HG02870 (cell line): ENCODE measurements at regions not wholly inside any gene's neighbourhood (a gene's known extent, or its start where the extent isn't known, plus 50 kb on each side); places are given as distances from the start of the nearest gene placed in this dataset.

Source experiments
- ATAC-seq: cut with Tn5 transposase; IDR thresholded peaks from one replicate; pipeline ENCODE4 v1.9.1; 2021; ENCODE audit warnings: mild to moderate bottlenecking, moderate library complexity; ENCODE audit not compliant: unreplicated experiment

DNA sequence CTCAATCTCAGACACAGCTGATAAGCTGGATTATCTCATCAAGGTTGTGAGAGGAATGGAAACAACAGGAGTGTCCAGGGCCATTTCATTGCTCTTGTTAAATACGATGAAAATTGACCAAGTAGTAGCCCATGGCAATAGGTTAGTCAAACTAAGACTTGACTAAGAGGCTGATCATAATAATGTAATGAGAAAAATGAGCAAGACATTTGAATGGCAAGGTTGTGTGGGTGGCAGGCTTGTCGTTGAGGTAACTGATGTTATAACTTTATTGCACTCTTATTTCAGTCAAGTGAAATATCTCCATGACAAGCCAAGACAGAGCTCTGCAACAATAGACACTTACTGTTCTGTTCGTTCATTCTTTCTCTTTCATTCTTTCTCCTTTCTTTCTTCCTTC, 532.0 kb downstream of the GATA3 start:
- no peak for ATAC-seq

DNA sequence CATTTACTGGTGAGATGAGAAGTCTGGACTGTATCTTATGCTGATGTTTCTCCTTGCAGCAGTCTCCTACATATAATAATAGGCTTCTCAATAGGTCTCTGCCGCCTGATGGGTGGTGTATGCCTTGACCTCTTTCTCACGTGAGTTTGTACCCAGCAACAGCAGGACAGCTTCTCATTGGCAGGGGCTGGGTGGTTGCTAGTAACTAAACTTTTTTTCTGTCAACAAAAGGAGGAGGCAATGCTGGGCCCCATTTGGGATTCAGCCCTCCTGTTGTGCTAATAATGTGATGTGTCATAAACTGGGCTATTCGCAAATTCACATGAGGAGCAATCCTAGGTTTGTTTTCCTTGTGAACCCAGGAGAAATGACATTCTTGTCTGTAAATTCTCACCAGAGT, 533.6 kb downstream of the GATA3 start:
- no peak for ATAC-seq

DNA sequence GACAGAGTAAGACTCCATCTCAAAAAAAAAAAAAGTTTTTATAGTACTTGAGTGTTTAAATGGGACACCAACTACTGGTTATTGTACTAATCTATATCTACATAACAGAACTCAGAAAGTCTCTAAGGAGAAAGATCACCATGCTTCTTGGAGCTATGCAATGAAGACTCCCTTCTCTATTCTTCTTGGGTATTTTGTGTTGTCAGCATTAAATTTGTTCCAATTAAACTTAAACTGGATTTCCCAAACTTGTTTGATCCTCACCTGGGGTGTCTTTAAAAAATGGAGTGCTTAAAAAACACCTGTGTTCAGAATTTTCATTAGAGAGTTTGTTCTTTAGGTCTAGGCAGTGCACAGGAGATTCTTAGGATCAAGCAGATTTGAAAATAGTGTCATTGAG, 536.0 kb downstream of the GATA3 start:
- no peak for ATAC-seq

DNA sequence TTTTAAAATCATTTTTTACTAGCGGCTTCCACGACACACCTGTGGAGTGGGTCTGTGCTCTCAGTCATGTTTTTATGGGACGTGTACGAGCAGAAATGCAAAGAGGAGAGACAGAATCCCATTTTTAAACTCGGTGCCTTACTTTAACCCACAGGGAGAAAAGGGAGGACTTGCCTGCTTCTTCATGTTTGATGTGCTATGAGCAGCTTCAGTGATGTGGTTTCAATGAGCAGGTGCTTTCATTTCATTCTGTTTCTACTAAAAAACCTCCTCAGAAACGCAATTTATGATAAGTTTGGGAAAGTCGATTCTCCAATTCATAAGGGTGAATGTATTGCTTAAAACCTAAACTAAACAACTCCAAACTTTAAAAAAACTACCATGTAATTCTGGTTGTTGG, 537.2 kb downstream of the GATA3 start:
- ATAC-seq = no peak

DNA sequence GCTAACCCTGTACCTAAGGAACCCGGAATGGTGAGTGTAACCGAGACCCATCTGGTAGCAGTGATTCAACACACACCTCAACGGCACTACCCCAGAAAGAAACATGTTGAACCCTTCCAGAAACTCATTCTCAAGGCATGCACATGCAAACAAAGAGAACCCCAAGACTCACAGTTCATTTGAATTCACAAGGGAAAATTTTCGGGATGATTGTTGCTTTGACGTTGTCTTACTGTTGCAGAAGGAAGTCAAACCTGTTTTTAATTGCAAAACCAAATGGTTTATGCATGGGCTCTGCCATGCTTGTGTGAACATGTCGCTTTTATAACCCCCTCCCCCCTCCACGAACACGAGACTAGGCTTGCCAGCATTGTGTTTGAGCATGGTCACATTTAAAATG, 539.7 kb downstream of the GATA3 start:
- no peak for ATAC-seq

DNA sequence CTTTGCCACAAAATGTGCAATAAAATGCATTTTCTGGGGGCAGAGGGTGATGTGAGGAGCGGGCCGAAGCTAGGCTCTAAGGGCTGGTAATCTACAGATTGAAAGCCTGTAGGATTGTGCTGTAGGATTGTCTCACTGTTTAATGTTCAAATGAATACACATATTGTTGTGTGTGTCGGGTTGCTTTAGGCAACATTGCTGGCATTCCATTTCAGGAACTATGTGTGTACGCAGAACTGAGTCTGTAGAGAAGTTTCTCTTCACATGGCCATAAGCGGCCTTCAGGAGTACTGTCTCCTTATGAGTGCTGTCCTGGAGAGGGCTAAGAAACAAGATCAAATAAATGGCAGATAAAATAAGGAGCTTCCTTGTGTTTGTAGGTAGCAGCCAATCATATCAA, 540.2 kb downstream of the GATA3 start:
- ATAC-seq = no peak

DNA sequence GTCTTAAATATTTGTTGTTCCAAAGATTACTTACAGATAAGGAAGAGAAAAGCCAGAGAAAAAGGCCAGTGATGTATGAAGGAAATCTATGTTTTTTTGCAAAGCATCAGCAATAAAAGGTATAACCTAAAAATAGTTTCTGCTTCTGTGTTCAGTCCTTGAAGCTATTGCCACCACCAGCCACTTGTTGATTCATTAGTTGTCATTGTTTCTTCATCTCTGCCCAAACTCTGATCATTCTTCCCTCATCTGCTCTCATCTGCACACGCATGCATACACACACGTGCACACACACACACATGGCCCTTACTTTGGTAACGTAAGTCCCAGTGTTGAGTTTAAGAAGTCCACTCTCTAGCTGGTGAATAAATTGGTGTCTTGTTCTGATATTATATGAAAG, 540.7 kb downstream of the GATA3 start:
- no peak for ATAC-seq

DNA sequence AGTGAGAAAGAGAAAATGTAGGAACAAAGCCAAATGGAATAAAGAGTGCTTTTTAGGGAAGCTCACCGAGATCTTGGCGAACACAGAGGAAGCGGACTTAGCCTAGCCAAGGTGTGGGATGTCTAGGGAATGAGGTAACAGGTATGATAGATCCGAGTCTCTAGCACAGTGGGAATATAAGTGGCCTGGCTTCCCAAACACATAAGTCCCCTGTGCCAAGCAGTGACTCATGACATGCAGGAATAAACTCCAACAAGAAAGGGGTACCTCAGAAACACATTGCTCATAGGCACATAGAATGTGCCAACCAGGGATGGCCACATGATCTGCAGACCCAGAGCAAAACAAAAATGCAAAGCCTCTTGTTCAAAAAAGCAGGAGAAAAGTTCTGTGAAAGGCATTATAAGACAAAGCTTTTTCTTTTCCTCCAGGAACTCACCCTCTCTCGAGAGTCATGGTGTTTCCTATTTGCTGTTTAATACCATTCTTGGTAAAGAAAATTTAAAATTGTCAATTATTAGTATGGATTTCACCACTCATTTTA, 542.5 kb downstream of the GATA3 start:
- ATAC-seq = no peak

DNA sequence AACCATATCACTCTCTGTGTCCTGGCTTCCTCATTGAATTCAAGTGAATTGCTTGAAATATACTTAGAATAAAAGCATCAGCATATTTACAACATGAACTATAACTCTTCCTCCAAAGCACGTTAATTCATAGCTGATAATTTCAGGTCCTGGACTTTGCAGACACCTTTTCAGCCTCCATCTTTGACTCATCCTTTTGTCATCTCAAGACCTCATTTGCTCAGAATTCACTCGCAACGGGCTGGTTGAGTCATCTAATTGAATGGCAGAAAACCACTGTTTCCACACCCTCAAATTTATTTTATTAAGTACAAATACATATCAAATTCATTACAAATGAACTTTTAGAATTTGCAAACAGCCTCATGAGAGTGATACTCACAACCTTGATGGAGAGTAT, 545.7 kb downstream of the GATA3 start:
- ATAC-seq = no peak

DNA sequence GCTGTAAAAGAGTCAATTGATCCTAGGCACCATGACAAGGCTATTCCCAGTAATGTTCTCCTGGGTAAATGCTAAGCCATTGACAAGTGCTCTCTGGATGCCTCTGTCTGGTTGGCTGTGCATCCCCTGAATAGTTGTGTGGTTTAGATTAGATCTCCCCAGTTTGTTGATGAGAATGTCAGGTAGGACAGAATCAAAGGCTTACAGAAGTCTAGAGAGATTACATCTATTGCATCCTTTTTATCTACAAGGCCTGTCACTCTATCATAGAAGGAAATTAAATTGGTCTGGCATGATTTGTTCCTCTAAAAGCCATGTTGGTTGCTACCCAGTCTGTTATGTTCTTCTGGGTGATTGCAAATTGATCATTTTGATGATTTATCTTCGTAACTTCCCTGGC, 548.3 kb downstream of the GATA3 start:
- ATAC-seq = no peak

DNA sequence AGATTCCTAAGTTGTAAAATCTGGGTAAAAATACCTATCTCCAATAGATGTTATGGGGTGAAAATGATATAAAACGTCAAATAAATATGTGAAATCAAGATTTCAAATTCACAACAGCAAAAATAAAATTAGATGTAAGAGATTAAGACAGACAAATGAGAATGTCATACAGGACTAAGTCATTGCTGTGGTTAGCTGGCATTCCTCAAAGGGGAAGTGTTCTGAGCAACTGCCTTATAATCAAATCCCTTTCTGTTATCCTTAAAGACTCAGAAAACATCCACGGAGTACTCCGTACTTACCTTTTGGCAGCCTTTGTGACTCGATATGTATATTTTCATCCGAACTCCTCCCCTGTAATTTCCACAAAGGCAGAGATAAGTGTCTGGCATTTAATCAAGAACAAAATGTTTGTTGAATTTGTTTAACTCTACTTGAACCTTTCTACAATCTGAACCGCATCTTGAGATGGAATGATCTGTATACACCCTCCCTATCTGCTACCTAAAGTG, 559.6 kb downstream of the GATA3 start:
- no peak for ATAC-seq

DNA sequence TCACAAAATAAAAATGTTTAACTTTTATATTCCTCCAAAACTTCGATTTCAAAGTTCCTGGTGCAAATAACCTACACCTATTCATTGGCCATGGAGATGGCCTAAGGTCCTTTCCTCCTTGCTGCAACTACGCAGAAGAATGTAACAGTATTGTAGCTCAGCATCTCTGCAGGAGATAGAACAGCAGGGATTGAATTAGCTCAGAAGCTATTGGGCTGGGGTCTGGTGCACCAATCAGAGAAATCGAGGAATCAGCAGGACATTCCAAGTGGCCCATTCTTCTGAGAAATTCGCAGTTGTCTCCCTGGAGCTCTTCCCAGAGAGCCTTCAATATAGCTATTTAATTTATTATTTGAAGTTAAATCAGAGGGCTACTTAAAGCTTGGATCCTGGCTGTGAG, 560.6 kb downstream of the GATA3 start:
- no peak for ATAC-seq

DNA sequence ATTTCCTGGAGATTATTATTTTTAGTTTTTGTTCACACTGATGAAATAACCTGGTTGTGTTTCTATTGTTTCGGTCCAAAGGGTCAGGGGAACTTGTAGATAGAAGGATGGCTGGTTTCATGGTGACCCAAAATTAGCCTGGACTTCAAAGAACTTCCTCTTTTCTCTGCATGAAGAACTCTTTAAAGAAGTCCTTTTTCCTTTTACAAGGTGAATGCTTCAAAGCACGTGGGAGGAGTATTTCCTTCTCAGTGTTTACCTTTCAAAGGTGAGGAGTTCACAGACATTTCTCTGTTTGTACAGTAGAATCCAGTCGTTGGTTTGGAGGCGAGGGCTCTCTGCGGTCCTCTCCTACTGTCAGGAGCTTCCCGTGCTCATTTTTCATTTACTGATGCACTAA, 561.7 kb downstream of the GATA3 start:
- peak; percentile 56 for ATAC-seq

DNA sequence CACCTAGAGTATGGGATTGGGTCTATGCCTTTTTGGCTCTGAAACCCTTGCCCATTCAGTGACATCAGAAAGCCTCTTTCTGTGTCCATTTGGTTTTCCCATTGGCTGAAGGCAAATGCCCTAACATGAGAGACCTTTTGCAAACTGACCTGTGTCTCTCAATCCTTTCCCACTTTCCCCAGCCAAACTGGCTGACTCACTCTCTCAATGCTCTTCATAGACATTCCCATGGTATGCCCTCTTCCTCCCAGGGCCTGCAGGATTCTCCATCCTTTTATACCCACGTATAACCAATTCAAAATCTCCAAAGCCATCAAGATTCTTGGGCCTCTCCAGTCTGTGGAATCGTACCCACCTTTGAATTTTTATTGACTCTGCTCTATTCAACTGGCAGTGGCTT, 563.3 kb downstream of the GATA3 start:
- no peak for ATAC-seq

DNA sequence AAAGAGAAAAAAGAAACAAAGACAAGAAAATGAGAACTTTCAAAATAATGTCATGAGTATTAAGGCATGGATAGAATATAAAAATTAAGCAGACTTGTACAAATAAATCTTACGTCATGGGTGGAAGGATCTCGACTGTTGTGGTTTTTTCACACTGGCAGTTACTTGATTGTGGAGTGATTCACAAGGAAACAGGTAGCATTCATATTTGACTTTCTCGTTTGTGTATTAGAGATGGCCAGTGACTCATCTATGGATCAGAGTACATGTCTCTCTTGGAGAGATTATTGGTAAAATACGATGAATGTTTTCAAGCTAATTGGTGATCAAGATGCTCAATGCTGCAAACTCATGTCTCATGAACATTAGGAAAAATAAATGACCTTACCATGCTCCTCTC, 564.3 kb downstream of the GATA3 start:
- no peak for ATAC-seq

DNA sequence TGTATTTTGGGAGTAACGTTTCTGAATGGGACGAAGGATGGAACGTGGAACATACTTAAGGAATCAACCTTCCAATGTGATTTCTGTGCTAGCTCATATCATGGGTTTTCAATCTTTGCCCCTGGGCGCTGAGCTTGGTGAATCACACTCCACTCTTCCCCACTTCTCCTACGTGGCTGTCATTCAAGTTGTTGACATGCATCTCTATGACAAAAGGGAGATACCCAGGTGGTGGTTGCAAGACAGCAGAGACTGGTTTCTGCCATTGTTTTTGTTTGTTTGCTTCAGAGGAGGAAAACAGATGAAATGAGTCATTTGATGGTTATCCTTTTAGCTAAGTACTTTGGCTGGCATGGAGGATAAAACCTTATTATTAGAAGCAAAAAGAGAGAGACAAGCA, 573.9 kb downstream of the GATA3 start:
- ATAC-seq = no peak

DNA sequence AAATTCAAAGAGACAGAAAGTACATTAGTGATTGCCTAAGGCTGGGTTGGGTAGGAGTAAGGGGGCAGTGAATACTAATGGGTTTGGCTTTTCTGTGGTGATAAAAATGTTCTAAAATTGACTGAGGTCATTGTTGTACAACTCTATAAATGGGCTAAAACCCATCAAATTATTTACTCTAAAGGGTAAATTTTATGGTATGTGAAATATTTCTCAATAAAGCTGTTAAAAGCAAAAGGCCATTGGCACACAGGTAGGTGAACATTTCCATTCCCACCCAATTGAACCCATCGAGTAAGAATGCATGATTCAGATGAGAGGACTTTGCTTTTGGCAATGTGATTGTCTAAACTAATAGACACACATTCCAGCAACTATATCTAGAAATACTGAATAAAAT, 579.4 kb downstream of the GATA3 start:
- ATAC-seq = no peak

DNA sequence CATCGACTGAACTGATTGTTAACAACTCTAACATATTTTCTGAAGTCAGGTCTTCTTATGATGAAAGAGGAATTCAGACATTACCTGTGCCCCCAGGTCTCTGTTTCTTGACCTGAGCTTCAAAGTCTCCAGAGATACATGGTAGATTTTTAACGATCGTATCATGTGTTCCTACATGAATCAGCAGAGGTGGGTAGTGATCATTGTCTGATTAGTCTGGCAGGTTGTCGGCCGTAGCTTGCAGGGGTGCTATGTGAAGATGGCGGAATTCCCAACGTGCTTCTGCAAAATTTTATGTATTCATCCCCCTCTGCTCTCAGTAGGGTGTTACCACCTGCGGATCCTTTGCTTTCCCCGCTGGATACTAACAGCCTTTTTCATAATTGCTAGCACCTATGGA, 581.9 kb downstream of the GATA3 start:
- ATAC-seq = no peak

DNA sequence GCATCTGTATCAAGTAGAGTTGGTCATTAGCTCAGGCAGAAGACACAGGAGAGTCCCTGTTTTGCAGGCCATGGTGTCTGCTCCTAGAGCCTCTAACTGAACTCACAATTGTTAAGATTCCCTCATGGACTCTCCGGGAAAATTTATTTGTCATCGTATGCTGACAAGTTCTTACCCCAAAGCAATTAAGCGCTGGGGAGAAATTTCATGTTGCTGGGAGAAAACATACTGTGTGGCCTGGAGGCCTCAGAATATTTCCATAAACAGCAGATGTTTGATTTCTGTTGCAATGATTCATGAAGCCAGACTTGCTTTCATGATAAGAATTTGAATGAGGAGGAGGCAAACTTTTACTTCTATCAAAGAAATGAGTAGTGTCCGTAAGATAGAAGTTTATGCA, 583.2 kb downstream of the GATA3 start:
- no peak for ATAC-seq

DNA sequence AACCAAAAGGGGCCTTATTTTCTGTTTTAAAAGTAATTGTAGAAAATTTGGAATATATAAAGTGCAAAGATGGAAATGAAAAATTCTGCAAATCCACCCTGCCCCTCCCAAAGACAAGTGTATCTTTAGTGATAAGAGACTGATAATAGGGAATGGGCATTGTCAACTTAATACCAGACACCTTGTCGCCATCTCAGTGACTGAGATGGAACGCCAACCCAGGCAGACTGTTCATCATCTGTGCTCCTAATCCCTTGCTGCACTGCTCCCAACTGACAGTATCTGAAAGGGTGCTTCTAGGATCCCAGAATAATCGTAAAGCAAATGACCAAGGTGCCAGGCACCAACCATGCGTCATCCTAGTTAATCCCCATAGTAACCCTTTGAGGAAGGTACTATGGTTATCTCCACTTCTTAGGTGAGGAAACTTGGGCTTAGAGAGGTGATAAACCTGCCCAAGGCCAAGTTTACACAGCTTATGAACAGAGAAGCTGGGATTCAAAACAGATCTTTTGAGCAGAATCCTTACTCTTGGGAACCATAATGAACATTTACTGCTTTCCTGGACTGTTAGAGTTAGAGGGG, 583.7 kb downstream of the GATA3 start:
- ATAC-seq = no peak

DNA sequence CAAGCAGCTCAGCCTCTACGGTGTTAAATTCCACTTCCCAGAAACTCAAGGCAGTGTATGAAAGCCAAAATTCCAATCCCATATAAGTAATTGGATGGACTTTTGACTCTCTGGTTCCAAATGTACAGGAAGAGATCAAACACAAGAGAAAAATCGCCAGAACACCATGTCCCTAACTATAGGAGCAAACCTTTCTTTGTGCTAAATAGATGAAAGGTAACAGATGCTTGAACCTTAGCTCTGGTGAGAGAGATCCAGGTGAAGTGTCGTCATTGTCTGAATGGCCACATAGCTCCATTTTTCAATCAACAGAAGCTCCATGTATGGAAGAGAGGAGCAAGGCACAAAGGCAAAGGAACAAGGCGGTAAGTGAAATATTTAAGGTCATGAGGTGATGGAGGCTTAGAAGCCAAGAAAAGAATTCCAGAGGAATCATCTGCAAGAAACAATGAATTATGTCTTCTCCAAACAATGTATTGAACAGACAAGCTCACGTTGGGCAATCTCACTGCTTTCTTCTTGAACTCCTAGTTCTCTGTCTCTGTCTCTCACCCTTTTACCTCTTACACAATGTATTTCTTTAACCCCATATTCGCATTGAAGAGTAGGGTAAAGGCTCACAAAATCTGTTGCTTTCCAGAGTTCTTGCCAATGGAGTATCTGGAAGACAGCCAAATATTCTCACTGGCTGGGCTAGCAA, 585.1 kb downstream of the GATA3 start:
- ATAC-seq = no peak

DNA sequence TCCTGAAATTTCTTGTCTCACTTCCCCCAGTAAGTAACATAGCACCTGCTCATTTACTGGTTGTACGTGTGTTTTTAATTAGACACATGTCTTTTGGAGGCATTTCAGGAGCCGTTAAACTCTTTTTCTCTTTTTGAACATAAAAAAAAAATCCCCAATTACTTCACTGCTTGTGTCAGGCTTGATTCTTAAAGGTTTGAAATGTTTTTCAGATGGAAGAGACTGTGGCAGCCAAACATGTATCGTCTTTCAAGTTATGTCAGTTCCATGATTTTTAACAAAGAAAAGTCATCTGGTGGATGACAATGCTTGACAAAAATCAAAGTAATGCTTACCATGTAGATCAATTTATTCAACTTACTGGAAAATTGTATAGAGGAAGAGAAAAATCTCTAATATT, 585.8 kb downstream of the GATA3 start:
- no peak for ATAC-seq

DNA sequence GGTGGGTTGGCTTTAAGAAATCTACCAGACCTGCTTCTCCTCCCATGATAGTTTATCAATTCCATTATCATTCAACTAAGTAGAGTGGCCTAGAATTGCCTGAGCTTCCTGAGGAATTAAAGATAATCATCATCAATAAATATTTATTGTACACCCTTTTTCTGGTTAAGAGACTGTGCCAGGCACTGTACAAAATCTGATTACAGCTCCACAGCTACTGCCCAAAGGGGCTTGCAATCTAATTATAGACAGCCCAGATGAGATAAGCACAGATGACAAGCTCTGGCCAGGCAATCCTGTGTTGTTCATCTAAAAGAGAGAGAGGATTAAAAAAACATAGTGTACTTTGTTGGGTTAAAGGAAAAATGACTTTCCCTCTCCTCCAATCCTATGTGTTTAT, 586.4 kb downstream of the GATA3 start:
- ATAC-seq = no peak
